K562 (cell line): ENCODE measurements at regions not wholly inside any gene's neighbourhood (a gene's known extent, or its start where the extent isn't known, plus 50 kb on each side); places are given as distances from the start of the nearest gene placed in this dataset.

Source experiments
- MYBL2 ChIP-seq, 2 experiments: fragments of 450-650 bp in 1 of 2; sonication (generic) in 1 of 2; formaldehyde crosslinking in 1 of 2; IDR thresholded peaks; 2 replicates each; pipeline versions ENCODE4 v1.6.1 to v1.8.1; 2017 to 2022; ENCODE audit warnings: borderline replicate concordance in 1 of 2, inconsistent platforms in 1 of 2, low read depth in 1 of 2, mild to moderate bottlenecking in 1 of 2, missing genetic modification reagents in 1 of 2, moderate library complexity in 1 of 2
- REST ChIP-seq, 2 experiments: fragments of 450-650 bp; formaldehyde crosslinking in 1 of 2; IDR thresholded peaks; 2 replicates each; pipeline versions ENCODE4 v1.4.0 to v1.6.1; 2014 to 2020; ENCODE audit warnings: mild to moderate bottlenecking in 2 of 2, borderline replicate concordance in 1 of 2, low read depth in 1 of 2

- TF ChIP-seq REST (IDR thresholded peaks at IDR 0.05; ENCODE audit: borderline replicate concordance) (no peak), REST (CRISPR knock-in tag; IDR thresholded peaks at IDR 0.05; ENCODE audit: low read depth) (no peak), MYBL2 (IDR thresholded peaks at IDR 0.05; ENCODE audit: low read depth) (no peak), MYBL2 (CRISPR knock-in tag; IDR thresholded peaks at IDR 0.05; ENCODE audit: borderline replicate concordance) (no peak)
Measured at GRCh38 chr1:185565302-185565701, 168.9 kb upstream of the HMCN1 start (continued).
